ENCODE measurements at regions not wholly inside any gene's neighbourhood (a gene's known extent, or its start where the extent isn't known, plus 50 kb on each side); places are given as distances from the start of the nearest gene placed in this dataset.
"Not testable (repeated sequence)": the region's sequence is repeated elsewhere in the genome, so short reads cannot be mapped to it uniquely, and the experiment has no call there.

DNA sequence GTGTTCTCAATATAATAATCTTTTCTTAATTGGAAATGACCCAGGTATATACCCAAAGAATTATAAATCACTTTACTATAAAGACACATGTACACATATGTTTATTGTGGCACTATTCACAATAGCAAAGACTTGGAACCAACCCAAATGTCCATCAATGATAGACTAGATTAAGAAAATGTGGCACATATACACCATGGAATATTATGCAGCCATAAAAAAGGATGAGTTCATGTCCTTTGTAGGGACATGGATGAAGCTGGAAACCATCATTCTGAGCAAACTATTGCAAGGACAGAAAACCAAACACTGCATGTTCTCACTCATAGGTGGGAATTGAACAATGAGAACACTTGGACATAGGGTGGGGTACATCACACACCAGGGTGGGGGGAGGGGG lies 56.8 kb downstream of the SCGB2B2 start:
- H3K9me3 ChIP-seq, result peaks cover 7 to 67% of the 10 kb centered on the region in 2 donors
- H3K36me3 ChIP-seq; H3K27ac ChIP-seq; H3K4me3 ChIP-seq; intact Hi-C loops (cut with DNase I); H3K27me3 ChIP-seq; DNase-seq (ENCODE audit: low spot score in 2 of 2); H3K4me1 ChIP-seq: not testable (repeated sequence)

GRCh38 chr19:34618410-34618809 lies 58.5 kb downstream of the SCGB2B2 start:
- H3K27me3 ChIP-seq, result no peaks in the 10 kb centered on the region
- no peaks in the 10 kb centered on the region for H3K36me3 ChIP-seq
- H3K27ac ChIP-seq, result no peak overlapping the region
- no peak overlapping the region for H3K4me3 ChIP-seq
- peaks cover 10 to 72% of the 10 kb centered on the region in 2 donors for H3K9me3 ChIP-seq
- no peaks in the 10 kb centered on the region for H3K4me1 ChIP-seq
- no peak for TF ChIP-seq CTCF (IDR thresholded peaks at IDR 0.05)
- DNase-seq (ENCODE audit: low spot score in 2 of 2), result no peak
- intact Hi-C loops (cut with DNase I), result no loop called here

DNA sequence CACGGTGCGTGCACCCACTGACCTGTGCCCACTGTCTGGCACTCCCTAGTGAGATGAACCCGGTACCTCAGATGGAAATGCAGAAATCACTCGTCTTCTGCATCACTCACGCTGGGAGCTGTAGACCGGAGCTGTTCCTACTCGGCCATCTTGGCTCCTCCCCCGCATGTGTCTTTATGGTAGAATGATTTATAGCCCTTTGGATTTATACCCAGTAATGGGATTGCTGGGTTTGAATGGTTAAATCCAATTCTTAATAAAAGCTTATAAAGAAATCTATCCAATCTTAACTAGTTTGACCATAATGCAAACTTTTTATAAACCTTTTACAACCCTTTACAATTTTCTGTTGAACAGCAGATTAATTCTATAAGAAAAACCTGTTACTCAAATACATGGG lies 59.0 kb downstream of the SCGB2B2 start:
- H3K4me3 ChIP-seq; H3K4me1 ChIP-seq; H3K27ac ChIP-seq; intact Hi-C loops (cut with DNase I); H3K27me3 ChIP-seq; DNase-seq (ENCODE audit: low spot score in 2 of 2); H3K36me3 ChIP-seq: not testable (repeated sequence)
- H3K9me3 ChIP-seq, result peaks cover 10 to 73% of the 10 kb centered on the region in 2 donors

- H3K4me1 ChIP-seq, result no peaks in the 10 kb centered on the region
- intact Hi-C loops (cut with DNase I), result no loop called here
These were observed 74.0 kb downstream of the SCGB2B2 start for GRCh38 chr19:34603003-34603402.

DNA sequence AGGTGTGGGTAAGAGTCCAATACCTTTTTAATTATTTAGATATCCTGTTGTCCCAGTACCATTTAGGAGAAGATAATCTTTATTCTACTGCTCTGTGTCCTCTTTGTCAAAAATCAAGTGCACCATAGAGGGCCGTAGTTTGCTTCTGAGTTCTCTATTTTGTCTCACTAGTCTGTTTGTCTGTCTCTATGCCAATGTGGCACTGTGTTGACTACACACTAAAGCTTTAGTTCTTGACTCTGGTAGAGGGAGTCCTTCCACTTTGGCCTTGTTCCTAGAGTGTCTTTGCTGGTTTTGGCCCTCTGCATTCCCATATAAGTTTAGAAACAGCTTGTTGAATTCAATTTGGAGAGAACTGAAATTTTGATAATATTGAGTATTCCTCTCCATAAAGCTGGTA lies 75.9 kb downstream of the SCGB2B2 start:
- Histone ChIP-seq H3K9me3 (peaks cover 8 to 52% of the 10 kb centered on the region in 2 donors), H3K27ac (no peak overlapping the region), H3K4me1 (no peaks in the 10 kb centered on the region), H3K4me3 (no peak overlapping the region), H3K27me3 (no peaks in the 10 kb centered on the region), H3K36me3 (no peaks in the 10 kb centered on the region)
- intact Hi-C loops (cut with DNase I), result no loop called here
- TF ChIP-seq CTCF (IDR thresholded peaks at IDR 0.05), result no peak
- DNase-seq (ENCODE audit: low spot score in 2 of 2), result no peak

More at GRCh38 chr19:34603003-34603402, 74.0 kb downstream of the SCGB2B2 start:
- Histone ChIP-seq H3K36me3 (no peaks in the 10 kb centered on the region), H3K27ac (no peak overlapping the region), H3K9me3 (peaks cover 8 to 72% of the 10 kb centered on the region in 2 donors), H3K4me3 (no peak overlapping the region), H3K27me3 (no peaks in the 10 kb centered on the region)
- no peak for TF ChIP-seq CTCF (IDR thresholded peaks at IDR 0.05)
- no peak for DNase-seq (ENCODE audit: low spot score in 2 of 2)

DNA sequence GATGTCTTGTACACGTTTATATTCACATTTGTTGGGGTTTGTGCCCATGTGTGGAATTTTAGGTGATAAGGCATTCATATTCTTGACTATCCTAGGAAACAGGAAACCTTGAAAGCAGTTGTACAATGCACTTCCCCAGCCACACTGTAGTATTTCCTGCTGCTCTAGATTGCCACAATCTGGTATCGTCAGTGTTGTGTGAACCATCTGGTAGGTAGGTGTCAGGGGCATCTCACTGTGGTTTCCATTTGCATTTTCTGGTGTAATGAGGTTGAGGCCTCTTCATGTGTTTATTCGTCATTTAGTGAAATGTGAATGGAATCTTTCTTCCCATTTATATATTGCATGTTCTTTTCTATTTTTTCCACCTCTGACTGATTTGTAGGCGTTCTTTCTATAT lies 76.6 kb downstream of the SCGB2B2 start:
- TF ChIP-seq CTCF (IDR thresholded peaks at IDR 0.05), result no peak
- no peaks in the 10 kb centered on the region for H3K4me1 ChIP-seq
- intact Hi-C loops (cut with DNase I), result no loop called here
- no peak overlapping the region for H3K4me3 ChIP-seq
- no peak overlapping the region for H3K27ac ChIP-seq
- no peaks in the 10 kb centered on the region for H3K27me3 ChIP-seq
- H3K9me3 ChIP-seq, result peaks cover 8 to 45% of the 10 kb centered on the region in 2 donors
- H3K36me3 ChIP-seq, result no peaks in the 10 kb centered on the region
- no peak for DNase-seq (ENCODE audit: low spot score in 2 of 2)
